Memory B cell (primary cell): ENCODE measurements at regions not wholly inside any gene's neighbourhood (a gene's known extent, or its start where the extent isn't known, plus 50 kb on each side); places are given as distances from the start of the nearest gene placed in this dataset.
"Not testable (repeated sequence)": the region's sequence is repeated elsewhere in the genome, so short reads cannot be mapped to it uniquely, and the experiment has no call there.

Experiments
- ATAC-seq: fragments of 150-1000 bp; cut with Tn5 transposase; 2 replicates; pipeline ENCODE4 v1.10.0; 2021; ENCODE audit warnings: low read depth, mild to moderate bottlenecking, moderate library complexity
- DNase-seq, 2 donors: peaks; one replicate each; pipeline ENCODE4 v3.0.0; 2022; ENCODE audit warnings: low spot score in 2 of 2
- H3K27ac Mint-ChIP-seq: one replicate; pipeline ENCODE4 v1.8.0; 2022; ENCODE audit warnings: mild to moderate bottlenecking, moderate library complexity, mixed read lengths
- H3K27me3 Mint-ChIP-seq: one replicate; pipeline ENCODE4 v1.8.0; 2022; ENCODE audit warnings: mixed read lengths
- H3K36me3 Mint-ChIP-seq: one replicate; pipeline ENCODE4 v1.8.0; 2022; ENCODE audit warnings: mild to moderate bottlenecking, mixed read lengths
- H3K4me1 Mint-ChIP-seq: one replicate; pipeline ENCODE4 v1.8.0; 2022; ENCODE audit warnings: mixed read lengths
- H3K4me3 Mint-ChIP-seq: one replicate; pipeline ENCODE4 v1.8.0; 2022; ENCODE audit warnings: mild to moderate bottlenecking, moderate library complexity, mixed read lengths
- H3K9me3 Mint-ChIP-seq: one replicate; pipeline ENCODE4 v1.8.0; 2022; ENCODE audit warnings: mixed read lengths

DNA sequence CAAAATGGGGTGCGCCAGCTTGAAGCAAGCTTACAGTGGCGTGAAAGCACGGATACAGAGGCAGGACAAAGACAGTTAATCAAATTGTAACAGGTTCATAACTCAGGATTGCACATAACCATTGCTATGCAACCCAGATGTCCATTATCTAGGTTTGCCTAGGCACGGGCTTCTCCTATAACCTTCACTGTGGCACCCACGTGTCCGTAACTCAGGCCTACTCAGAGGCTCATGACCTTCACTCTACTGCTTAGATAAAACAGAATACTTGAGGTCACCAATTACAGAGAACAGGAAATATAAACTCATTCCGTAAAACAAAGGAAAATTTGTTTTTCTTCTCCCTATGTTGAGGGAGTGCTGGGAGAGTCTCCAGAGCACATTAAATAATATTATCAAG is 1585.9 kb upstream of the PRMT6 start:
- not testable (repeated sequence) for DNase-seq, H3K27ac Mint-ChIP-seq, ATAC-seq, H3K9me3 Mint-ChIP-seq, H3K4me3 Mint-ChIP-seq, H3K36me3 Mint-ChIP-seq, H3K4me1 Mint-ChIP-seq, H3K27me3 Mint-ChIP-seq

DNA sequence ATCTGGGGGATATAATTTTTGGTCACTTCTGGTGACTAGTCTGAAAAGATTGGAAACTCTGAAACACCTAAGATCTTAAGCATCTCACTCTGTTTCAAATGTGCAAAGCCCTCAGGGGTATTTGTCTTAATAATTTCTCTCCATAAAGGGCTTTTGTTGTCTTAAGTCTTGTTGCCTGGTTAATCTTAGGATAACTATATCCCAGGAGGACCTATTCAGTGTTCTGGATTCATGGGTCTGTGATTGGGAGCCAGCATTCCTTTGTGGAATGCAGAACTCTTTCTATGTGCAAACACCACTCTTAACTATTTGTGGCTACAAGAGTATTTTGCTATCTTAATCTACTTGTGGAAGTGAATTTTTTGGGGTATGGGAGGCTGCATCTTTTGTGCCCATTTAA is 1573.0 kb upstream of the PRMT6 start:
- no peak overlapping the region for H3K4me3 Mint-ChIP-seq
- no peak overlapping the region for H3K27ac Mint-ChIP-seq
- no peak for ATAC-seq
- DNase-seq, result no peak
- H3K4me1 Mint-ChIP-seq, result no peaks in the 10 kb centered on the region
- H3K9me3 Mint-ChIP-seq, result peaks cover 3% of the 10 kb centered on the region
- H3K27me3 Mint-ChIP-seq, result no peaks in the 10 kb centered on the region
- H3K36me3 Mint-ChIP-seq, result no peaks in the 10 kb centered on the region

DNA sequence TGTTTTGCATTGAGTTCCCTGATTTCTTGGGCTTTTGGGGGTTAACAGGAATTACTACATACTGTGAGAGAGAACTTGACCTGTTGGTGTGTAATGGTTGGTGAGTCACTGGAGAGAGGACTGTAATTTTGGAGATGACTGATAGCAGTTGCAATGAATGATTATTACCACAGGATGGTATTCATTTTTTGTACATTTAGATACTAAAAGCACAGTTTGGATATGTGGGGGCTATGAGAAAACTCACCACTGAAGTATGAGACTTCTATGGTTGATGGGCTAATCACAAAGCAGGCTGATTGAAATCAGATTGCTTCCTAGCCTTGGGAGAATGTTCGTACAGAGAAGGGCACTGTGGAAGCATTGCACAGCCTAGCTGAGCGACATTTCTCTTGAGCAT is 1571.3 kb upstream of the PRMT6 start:
- Mint-ChIP-seq H3K36me3 (no peaks in the 10 kb centered on the region), H3K27ac (no peak overlapping the region), H3K4me1 (no peaks in the 10 kb centered on the region), H3K9me3 (peaks cover 3% of the 10 kb centered on the region), H3K27me3 (no peaks in the 10 kb centered on the region), H3K4me3 (no peak overlapping the region)
- ATAC-seq (no peak), DNase-seq (no peak)

DNA sequence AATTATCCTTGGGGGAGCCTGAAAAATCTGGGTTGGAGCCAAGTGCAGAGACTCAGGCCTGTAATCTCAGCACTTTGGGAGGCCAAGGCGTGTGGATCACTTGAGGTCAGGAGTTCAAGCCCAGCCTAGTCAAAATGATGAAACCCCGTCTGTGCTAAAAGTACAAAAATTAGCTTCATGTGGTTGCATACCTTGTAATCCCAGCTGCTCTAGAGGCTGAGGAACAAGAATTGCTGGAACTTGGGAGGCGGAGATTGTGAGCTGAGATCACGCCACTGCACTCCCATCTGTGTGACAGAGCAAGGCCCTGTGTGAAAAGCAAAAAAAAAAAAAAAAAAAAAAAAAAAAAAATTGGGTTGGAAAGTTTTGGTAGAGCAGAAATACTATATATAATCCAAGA is 1563.6 kb upstream of the PRMT6 start:
- DNase-seq (no peak), ATAC-seq (no peak)
- H3K4me1 Mint-ChIP-seq, result no peaks in the 10 kb centered on the region
- H3K27me3 Mint-ChIP-seq, result no peaks in the 10 kb centered on the region
- H3K27ac Mint-ChIP-seq, result no peak overlapping the region
- H3K4me3 Mint-ChIP-seq, result no peak overlapping the region
- no peaks in the 10 kb centered on the region for H3K36me3 Mint-ChIP-seq
- H3K9me3 Mint-ChIP-seq, result no peaks in the 10 kb centered on the region

DNA sequence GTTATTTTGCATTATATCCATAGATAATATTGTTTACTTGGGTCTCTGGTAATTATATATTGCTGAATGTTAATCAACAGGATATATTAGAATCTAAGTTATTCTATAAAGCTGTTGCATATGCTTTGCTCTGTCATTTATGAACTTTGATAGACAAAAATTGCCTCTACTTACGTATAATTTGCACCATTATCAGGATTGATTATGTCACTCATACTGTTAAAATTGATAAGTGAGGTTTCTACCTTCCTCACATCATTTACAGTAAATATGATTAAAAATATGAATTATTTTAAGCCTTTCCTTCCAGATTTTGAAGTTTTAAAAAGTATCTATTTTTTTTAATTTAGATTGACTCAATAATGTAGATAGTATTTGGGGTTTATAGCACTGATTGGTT is 1540.4 kb upstream of the PRMT6 start:
- no peak overlapping the region for H3K27ac Mint-ChIP-seq
- H3K27me3 Mint-ChIP-seq, result no peaks in the 10 kb centered on the region
- DNase-seq, result no peak
- no peak overlapping the region for H3K4me3 Mint-ChIP-seq
- H3K36me3 Mint-ChIP-seq, result no peaks in the 10 kb centered on the region
- no peak for ATAC-seq
- H3K4me1 Mint-ChIP-seq, result no peaks in the 10 kb centered on the region
- H3K9me3 Mint-ChIP-seq, result no peaks in the 10 kb centered on the region

DNA sequence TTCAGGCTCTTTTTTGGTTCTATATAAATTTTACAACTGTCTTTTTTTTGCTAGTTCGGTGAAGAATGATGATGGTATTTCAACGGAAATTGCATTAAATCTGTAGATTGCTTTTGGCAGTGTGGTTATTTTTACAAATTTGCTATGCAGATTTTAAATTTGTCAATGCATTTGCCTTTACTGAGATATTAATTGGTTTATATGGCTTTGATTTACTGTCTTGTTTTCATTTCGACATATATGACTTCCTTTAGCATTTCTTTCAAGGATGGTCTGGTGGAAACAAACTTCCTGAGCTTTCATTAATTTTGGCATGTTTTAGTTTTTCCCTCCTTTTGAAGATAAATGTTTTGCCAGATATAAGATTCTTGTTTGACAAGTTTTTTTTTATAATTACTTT is 1522.5 kb upstream of the PRMT6 start:
- H3K4me3 Mint-ChIP-seq, result no peak overlapping the region
- no peak for DNase-seq
- ATAC-seq, result no peak
- no peaks in the 10 kb centered on the region for H3K4me1 Mint-ChIP-seq
- H3K9me3 Mint-ChIP-seq, result peaks cover 13% of the 10 kb centered on the region
- H3K27ac Mint-ChIP-seq, result no peak overlapping the region
- H3K36me3 Mint-ChIP-seq, result no peaks in the 10 kb centered on the region
- no peaks in the 10 kb centered on the region for H3K27me3 Mint-ChIP-seq

DNA sequence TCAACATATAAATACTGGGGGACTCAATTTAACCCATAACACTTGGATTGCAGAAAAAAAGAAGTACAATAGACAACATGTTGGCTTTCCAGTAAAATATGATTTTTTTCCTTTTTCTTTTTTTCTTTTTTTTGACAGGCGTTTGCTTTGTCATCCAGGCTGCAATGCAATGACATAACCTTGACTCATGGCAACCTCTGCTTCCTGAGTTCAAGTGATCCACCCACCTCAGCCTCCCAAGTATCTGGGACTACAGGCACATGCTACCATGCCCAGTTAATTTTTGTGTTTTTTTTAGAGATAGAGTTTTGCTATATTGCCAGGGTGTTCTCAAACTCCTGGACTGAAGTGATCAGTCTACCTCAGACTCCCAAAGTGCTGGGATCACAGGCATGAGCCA is 1512.0 kb upstream of the PRMT6 start:
- Mint-ChIP-seq H3K4me1 (no peaks in the 10 kb centered on the region), H3K27me3 (no peaks in the 10 kb centered on the region), H3K36me3 (no peaks in the 10 kb centered on the region), H3K27ac (no peak overlapping the region), H3K9me3 (peaks cover under 1% of the 10 kb centered on the region), H3K4me3 (no peak overlapping the region)
- ATAC-seq (no peak), DNase-seq (no peak)

DNA sequence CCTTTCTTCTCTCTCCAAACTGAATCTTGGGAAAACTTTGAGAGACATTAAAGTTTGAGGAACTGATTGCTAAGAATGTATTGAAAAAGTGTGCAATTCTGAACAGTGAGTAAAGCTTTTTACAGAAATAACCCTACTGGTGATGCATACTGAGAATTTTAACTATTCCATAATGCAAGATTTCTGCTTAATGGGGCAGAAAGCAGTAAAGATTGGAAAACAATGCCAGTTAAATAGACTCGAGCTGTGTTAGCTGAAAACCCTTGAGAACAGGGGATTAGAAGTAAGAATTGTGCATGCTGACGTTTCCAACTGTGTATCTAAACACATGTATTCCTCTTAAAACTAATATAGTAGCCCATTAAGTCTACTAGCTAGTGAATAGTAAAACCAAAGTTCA is 1500.2 kb upstream of the PRMT6 start:
- no peak for ATAC-seq
- Mint-ChIP-seq H3K9me3 (no peaks in the 10 kb centered on the region), H3K4me1 (no peaks in the 10 kb centered on the region), H3K4me3 (no peak overlapping the region), H3K27me3 (no peaks in the 10 kb centered on the region), H3K27ac (no peak overlapping the region), H3K36me3 (no peaks in the 10 kb centered on the region)
- no peak for DNase-seq

DNA sequence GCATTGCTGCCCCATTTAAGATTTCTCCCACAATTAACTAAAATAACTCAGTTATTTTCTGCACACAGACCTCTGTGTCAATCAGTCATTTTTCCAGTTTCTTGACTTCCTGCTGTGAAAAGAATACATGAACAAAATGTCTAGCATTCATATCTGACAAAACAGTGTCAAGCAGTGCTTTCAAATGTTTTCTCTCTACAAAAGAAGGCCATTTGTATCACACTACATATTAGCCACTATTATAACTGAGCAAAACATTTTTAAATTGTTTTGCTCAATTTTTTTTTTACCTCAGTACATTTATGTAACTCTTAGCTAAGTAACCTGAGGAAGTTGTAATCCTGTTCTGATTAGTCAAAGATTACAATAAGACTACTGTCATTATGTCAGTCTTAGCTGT is 1498.5 kb upstream of the PRMT6 start:
- Mint-ChIP-seq H3K27ac (no peak overlapping the region), H3K9me3 (no peaks in the 10 kb centered on the region), H3K27me3 (no peaks in the 10 kb centered on the region), H3K4me3 (no peak overlapping the region), H3K36me3 (no peaks in the 10 kb centered on the region), H3K4me1 (no peaks in the 10 kb centered on the region)
- DNase-seq, result no peak
- ATAC-seq, result no peak

DNA sequence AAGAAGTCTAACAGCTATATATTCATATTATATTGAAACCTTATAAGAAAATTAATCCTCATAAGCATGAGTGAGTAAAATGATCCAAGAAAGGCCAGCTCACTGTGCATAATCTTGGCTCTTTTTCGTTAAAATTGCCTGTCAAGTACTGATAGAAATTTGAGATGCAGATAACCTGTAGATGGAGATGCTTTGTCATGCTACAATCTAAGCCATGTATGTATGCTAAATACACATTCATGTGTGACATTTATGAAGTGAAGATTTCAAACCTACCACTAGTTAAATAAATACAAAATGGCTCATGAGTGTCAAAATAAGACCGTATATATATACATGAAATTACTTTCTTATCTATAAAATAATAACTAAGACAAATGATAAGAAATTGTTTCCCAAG is 1491.5 kb upstream of the PRMT6 start:
- H3K27me3 Mint-ChIP-seq, result no peaks in the 10 kb centered on the region

DNA sequence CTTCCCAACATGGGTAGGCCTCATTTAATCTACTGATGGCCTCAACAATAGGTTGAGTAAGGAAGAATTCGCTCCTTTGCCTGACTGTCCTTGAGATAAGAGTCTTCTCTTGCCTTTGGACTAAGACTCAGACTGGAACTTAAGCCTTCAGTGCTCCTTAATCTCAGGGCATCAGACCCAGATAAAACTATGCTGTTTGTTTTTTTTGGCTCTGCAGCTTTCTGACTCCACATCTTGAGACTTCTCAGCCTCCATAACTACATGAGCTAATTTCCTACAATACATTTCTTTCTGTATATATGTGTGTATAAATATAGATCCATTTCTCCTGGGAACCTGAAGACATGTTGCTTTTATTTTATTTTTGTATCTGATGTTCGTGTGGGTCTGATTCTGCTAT is 1470.7 kb upstream of the PRMT6 start:
- DNase-seq (no peak), ATAC-seq (no peak)
- no peaks in the 10 kb centered on the region for H3K9me3 Mint-ChIP-seq
- no peaks in the 10 kb centered on the region for H3K36me3 Mint-ChIP-seq
- H3K4me3 Mint-ChIP-seq, result no peak overlapping the region
- H3K27me3 Mint-ChIP-seq, result no peaks in the 10 kb centered on the region
- H3K27ac Mint-ChIP-seq, result no peak overlapping the region
- H3K4me1 Mint-ChIP-seq, result no peaks in the 10 kb centered on the region

More for the DNA sequence above, 1491.5 kb upstream of the PRMT6 start:
- Mint-ChIP-seq H3K4me3 (no peak overlapping the region), H3K27ac (no peak overlapping the region), H3K36me3 (no peaks in the 10 kb centered on the region), H3K9me3 (no peaks in the 10 kb centered on the region), H3K4me1 (no peaks in the 10 kb centered on the region)
- no peak for ATAC-seq
- no peak for DNase-seq

DNA sequence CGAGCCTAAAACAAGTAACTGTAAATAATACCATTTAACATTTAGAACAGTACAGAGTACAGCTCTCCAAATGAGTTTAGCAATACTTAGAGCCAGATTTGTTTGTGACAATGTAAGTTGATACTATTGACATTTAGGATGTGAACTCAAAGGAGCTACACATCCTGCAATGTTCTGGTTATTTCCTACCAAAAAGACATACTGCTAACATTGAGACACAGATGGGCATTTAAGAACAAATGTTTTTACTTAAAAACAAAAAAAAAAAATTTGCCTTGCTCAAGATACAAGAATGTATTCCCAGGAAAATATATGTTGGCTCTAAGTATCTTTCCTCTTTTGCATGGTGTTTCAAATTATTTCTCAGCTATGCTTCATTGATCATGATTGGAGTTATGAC is 1464.8 kb upstream of the PRMT6 start:
- Mint-ChIP-seq H3K27ac (no peak overlapping the region), H3K4me1 (no peaks in the 10 kb centered on the region), H3K9me3 (no peaks in the 10 kb centered on the region), H3K36me3 (no peaks in the 10 kb centered on the region), H3K27me3 (no peaks in the 10 kb centered on the region), H3K4me3 (no peak overlapping the region)
- ATAC-seq (no peak), DNase-seq (no peak)

DNA sequence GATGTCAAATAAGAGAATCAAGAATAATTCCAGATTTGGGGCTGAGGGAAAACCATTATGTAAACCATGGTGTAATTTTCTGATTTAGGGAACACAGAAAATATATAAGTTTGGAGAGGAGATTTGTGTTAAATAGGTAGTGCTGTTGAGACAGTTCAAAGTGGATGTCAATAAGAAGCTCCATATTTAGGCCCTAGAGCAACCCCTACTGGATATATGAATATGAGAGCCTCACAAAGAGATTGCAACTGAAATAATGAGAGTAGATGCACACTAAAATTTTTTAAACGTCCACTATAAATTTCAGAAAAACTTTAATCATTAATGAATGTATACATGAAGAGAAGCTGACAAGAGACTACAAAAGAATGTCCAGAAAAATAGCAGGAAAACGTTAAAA is 1447.8 kb upstream of the PRMT6 start:
- Mint-ChIP-seq H3K9me3 (no peaks in the 10 kb centered on the region), H3K36me3 (no peaks in the 10 kb centered on the region), H3K27me3 (no peaks in the 10 kb centered on the region), H3K4me3 (no peak overlapping the region), H3K27ac (no peak overlapping the region), H3K4me1 (no peaks in the 10 kb centered on the region)
- ATAC-seq, result no peak
- no peak for DNase-seq

DNA sequence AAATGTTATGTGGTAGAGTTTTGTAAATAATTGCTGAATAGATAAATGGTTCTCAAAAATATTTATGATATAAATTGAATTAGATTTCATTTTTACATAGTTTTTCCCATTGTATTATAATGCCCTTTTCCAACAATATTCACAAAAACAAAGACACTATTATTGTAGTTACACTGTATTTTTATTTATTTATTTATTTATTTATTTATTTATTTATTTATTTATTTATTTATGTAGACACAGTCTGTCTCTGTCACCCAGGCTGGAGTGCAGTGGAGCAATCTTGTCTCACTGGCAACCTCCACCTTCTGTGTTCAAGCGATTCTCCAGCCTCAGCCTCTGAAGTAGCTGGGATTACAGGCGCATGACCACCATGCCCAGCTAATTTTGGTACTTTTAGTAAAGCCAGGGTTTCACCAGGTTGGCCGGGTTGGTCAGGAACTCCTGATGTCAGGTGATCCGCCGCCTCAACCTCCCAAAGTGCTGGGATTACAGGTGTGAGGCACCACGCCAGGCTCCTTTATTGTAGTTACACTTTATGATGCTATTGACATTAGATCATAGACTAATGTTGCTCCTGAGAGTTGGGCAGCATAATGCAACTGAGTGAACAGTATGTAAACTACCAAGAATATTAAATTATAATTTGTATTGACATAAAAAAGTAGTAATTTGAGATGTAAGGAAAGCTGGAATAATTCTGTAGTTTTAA is 1430.0 kb upstream of the PRMT6 start:
- Mint-ChIP-seq H3K27ac (no peak overlapping the region), H3K9me3 (no peaks in the 10 kb centered on the region), H3K27me3 (no peaks in the 10 kb centered on the region), H3K4me3 (no peak overlapping the region), H3K36me3 (no peaks in the 10 kb centered on the region), H3K4me1 (no peaks in the 10 kb centered on the region)
- DNase-seq (no peak), ATAC-seq (no peak)

DNA sequence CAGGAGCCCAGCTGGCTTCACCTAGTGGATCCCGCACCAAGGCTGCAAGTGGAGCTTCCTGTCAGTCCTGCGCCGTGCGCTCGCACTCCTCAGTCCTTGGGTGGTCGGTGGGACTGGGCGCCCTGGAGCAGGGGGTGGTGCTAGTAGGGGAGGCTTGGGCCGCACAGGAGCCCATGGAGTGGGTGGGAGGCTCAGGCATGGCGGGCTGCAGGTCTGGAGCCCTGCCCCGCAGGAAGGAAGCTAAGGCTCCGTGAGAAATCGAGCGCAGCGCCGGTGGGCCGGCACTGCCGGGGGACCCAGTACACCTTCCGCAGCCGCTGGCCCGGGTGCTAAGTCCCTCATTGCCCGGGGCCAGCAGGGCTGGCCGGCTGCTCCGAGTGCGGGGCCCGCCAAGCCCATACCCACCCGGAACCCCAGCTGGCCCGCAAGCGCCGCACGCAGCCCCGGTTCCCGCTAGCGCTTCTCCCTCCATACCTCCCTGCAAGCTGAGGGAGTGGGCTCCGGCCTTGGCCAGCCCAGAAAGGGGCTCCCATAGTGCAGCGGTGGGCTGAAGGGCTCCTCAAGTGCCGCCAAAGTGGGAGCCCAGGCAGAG is 1425.2 kb upstream of the PRMT6 start:
- not testable (repeated sequence) for ATAC-seq, H3K36me3 Mint-ChIP-seq, H3K27me3 Mint-ChIP-seq, H3K9me3 Mint-ChIP-seq, H3K4me3 Mint-ChIP-seq, DNase-seq, H3K27ac Mint-ChIP-seq, H3K4me1 Mint-ChIP-seq
